ENCODE measurements at regions not wholly inside any gene's neighbourhood (a gene's known extent, or its start where the extent isn't known, plus 50 kb on each side); places are given as distances from the start of the nearest gene placed in this dataset.

- TF ChIP-seq CTCF (IDR thresholded peaks at IDR 0.05) = no peak
- no peak for TF ChIP-seq EZH2 (IDR thresholded peaks at IDR 0.05)
- TF ChIP-seq EZH2phosphoT487 (IDR thresholded peaks at IDR 0.05) = no peak
Observed at GRCh38 chr10:64196638-64197315, 675.6 kb downstream of the REEP3 start.

All from neural progenitor cell (in vitro differentiated cells).